CD4-positive, CD25-positive, alpha-beta regulatory T cell (primary cell): ENCODE measurements at regions not wholly inside any gene's neighbourhood (a gene's known extent, or its start where the extent isn't known, plus 50 kb on each side); places are given as distances from the start of the nearest gene placed in this dataset.

Experiments
- ATAC-seq, 2 donors: fragments of 150-1000 bp; cut with Tn5 transposase; one replicate each; pipeline ENCODE4 v1.10.0; 2021; ENCODE audit warnings: low read depth in 2 of 2, moderate number of reproducible peaks in 2 of 2, moderate library complexity in 1 of 2
- DNase-seq, 3 donors: peaks; one replicate each; pipeline versions ENCODE4 v3.0.0 to v3.0.0-alpha.2; 2012 to 2022; ENCODE audit warnings: mixed read lengths in 1 of 3
- H3K27ac ChIP-seq: one replicate; pipeline ENCODE4 v1.7.0; 2013; ENCODE audit warnings: mild to moderate bottlenecking, low read length; ENCODE audit not compliant: insufficient read depth, poor library complexity, severe bottlenecking
- H3K27me3 ChIP-seq: one replicate; pipeline ENCODE4 v1.7.0; 2013; ENCODE audit warnings: low read length; ENCODE audit not compliant: control insufficient read depth, insufficient read depth
- H3K36me3 ChIP-seq: one replicate; pipeline ENCODE4 v1.7.0; 2013; ENCODE audit warnings: mild to moderate bottlenecking, low read length, moderate library complexity; ENCODE audit not compliant: control insufficient read depth, insufficient read depth
- H3K4me1 ChIP-seq: 2 replicates; pipeline ENCODE4 v1.7.0; 2013; ENCODE audit warnings: mild to moderate bottlenecking, low read length; ENCODE audit not compliant: insufficient read depth, control insufficient read depth, poor library complexity, severe bottlenecking
- H3K4me3 ChIP-seq: one replicate; pipeline ENCODE4 v1.7.0; 2013; ENCODE audit warnings: low read depth, mild to moderate bottlenecking, low read length, moderate library complexity
- H3K9me3 ChIP-seq, 2 experiments: 1 replicate in 1 of 2; 2 replicates in 1 of 2; pipeline ENCODE4 v1.7.0; 2013; ENCODE audit warnings: low read length in 2 of 2, mild to moderate bottlenecking in 1 of 2, moderate library complexity in 1 of 2; ENCODE audit not compliant: control insufficient read depth in 2 of 2
- H3K27ac Mint-ChIP-seq, 3 donors: one replicate each; pipeline ENCODE4 v1.8.0; 2020 to 2022; ENCODE audit warnings: mild to moderate bottlenecking in 3 of 3, mixed read lengths in 3 of 3, moderate library complexity in 2 of 3
- H3K27me3 Mint-ChIP-seq: one replicate; pipeline ENCODE4 v1.8.0; 2022; ENCODE audit warnings: mild to moderate bottlenecking, mixed read lengths
- H3K36me3 Mint-ChIP-seq: one replicate; pipeline ENCODE4 v1.8.0; 2020; ENCODE audit warnings: mixed read lengths
- H3K4me1 Mint-ChIP-seq, 4 donors: one replicate each; pipeline ENCODE4 v1.8.0; 2020 to 2022; ENCODE audit warnings: mixed read lengths in 4 of 4, mild to moderate bottlenecking in 1 of 4
- H3K4me3 Mint-ChIP-seq, 4 donors: one replicate each; pipeline ENCODE4 v1.8.0; 2020 to 2022; ENCODE audit warnings: mild to moderate bottlenecking in 4 of 4, mixed read lengths in 4 of 4, moderate library complexity in 3 of 4
- H3K9me3 Mint-ChIP-seq, 7 donors: one replicate each; pipeline ENCODE4 v1.8.0; 2020 to 2022; ENCODE audit warnings: mixed read lengths in 7 of 7, mild to moderate bottlenecking in 3 of 7, moderate library complexity in 2 of 7

DNA sequence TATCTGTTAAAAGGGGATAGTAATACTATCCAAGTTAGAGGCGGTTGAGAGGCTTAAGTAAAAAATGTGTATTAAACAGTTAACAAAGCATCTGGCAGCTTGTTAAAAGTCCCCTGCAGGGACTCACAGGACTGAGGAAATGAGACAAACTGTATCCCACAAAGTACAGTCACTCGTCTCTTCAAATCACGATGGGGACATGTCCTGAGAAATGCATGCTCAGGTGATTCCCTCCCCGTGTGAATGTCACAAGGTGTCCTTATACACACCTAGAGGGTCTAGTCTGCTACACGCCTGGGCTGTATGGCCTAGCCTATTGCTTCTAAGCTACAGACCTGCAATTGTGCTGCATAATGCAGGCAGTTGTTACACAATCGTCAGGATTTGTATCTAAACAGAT, 237.0 kb downstream of the IRX2 start:
- ATAC-seq (no peak), DNase-seq (no peak)
- Histone ChIP-seq H3K9me3 (no peaks in the 10 kb centered on the region), H3K4me1 (no peaks in the 10 kb centered on the region), H3K36me3 (no peaks in the 10 kb centered on the region), H3K27ac (no peak overlapping the region), H3K4me3 (no peak overlapping the region), H3K27me3 (no peaks in the 10 kb centered on the region)
- Mint-ChIP-seq H3K9me3 (peaks cover 0 to 2% (median 0%) of the 10 kb centered on the region in 7 donors), H3K4me1 (no peaks in the 10 kb centered on the region), H3K27ac (no peak overlapping the region), H3K4me3 (no peak overlapping the region), H3K36me3 (no peaks in the 10 kb centered on the region), H3K27me3 (no peaks in the 10 kb centered on the region)

DNA sequence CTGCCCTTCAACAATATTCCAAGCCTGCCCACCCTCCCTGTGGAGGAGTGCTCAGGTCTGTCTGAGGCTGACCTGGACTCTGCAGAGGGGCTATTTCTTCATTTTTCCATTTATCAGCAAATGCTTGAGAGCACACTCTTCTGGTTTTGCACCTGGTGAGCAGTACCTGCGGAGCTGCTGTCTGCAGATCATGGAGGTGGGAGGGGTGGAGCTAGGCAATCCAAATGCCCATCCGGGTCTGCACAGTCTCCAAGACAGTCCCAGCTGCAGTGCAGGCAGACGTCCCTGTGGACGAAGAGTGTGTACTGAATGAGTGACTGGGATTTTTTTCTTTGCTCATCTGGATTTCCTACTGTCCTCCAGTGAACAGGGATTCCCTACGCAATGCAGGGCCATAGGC, 239.8 kb downstream of the IRX2 start:
- ATAC-seq (no peak), DNase-seq (no peak)
- H3K4me1 Mint-ChIP-seq = no peaks in the 10 kb centered on the region
- no peaks in the 10 kb centered on the region for H3K9me3 ChIP-seq
- no peaks in the 10 kb centered on the region for H3K27me3 Mint-ChIP-seq
- no peaks in the 10 kb centered on the region for H3K27me3 ChIP-seq
- no peak overlapping the region for H3K4me3 Mint-ChIP-seq
- H3K27ac ChIP-seq = no peak overlapping the region
- H3K4me1 ChIP-seq = no peaks in the 10 kb centered on the region
- H3K4me3 ChIP-seq = no peak overlapping the region
- no peaks in the 10 kb centered on the region for H3K36me3 Mint-ChIP-seq
- H3K27ac Mint-ChIP-seq = no peak overlapping the region
- H3K36me3 ChIP-seq = no peaks in the 10 kb centered on the region
- peaks cover 0 to 2% (median 0%) of the 10 kb centered on the region in 7 donors for H3K9me3 Mint-ChIP-seq

DNA sequence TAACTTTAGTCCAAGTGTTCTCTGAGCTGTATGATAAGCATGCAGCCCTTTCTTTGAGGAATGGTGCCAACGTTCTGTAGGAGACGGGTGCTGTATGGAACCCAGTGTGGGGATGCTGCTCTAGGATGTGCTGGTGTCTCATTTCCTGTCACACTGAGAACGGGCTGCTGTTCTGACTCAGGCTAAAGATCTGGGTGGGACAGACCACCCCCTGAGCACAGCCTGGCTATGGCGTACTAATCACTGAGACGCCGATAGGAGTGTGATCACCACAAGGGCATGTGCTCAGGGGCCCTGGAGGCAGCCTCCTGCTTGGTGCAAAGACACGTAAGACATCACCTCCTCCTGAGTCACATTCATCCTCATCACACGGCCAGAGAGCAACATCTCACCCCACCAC, 240.4 kb downstream of the IRX2 start:
- ATAC-seq = no peak
- Histone ChIP-seq H3K27ac (no peak overlapping the region), H3K9me3 (no peaks in the 10 kb centered on the region), H3K4me3 (no peak overlapping the region), H3K36me3 (no peaks in the 10 kb centered on the region), H3K27me3 (no peaks in the 10 kb centered on the region), H3K4me1 (no peaks in the 10 kb centered on the region)
- H3K36me3 Mint-ChIP-seq = no peaks in the 10 kb centered on the region
- peaks cover 0 to 2% (median 0%) of the 10 kb centered on the region in 7 donors for H3K9me3 Mint-ChIP-seq
- peak overlapping the region in 1 of 3 donors; percentile 42 for H3K27ac Mint-ChIP-seq
- H3K4me1 Mint-ChIP-seq = no peaks in the 10 kb centered on the region
- no peak overlapping the region for H3K4me3 Mint-ChIP-seq
- DNase-seq = no peak
- H3K27me3 Mint-ChIP-seq = no peaks in the 10 kb centered on the region

DNA sequence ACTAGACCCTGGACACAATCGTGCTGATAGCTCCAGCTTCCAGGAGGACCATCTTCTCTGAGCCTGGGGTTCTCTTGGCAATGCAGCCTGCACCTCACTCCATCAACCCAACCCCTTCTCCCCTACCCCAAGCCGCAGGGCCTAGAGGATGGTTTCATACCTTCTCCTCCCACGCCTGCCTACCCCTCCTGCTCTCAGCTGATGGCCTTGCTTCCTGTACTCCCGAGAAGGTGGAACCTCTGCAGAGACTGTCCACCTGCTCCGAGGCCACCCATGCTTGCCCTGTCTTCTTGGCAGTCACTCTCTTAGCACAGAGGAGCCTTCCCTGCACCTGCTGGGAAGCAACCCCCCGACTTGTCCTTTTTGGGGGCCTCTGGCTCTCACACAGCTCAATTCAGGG, 241.9 kb downstream of the IRX2 start:
- DNase-seq (no peak), ATAC-seq (no peak)
- Histone ChIP-seq H3K4me1 (no peaks in the 10 kb centered on the region), H3K27me3 (no peaks in the 10 kb centered on the region), H3K27ac (no peak overlapping the region), H3K9me3 (no peaks in the 10 kb centered on the region), H3K4me3 (no peak overlapping the region), H3K36me3 (no peaks in the 10 kb centered on the region)
- no peaks in the 10 kb centered on the region for H3K27me3 Mint-ChIP-seq
- H3K36me3 Mint-ChIP-seq = no peaks in the 10 kb centered on the region
- no peaks in the 10 kb centered on the region for H3K4me1 Mint-ChIP-seq
- H3K27ac Mint-ChIP-seq = no peak overlapping the region
- peaks cover 0 to 10% (median 0%) of the 10 kb centered on the region in 7 donors for H3K9me3 Mint-ChIP-seq
- no peak overlapping the region for H3K4me3 Mint-ChIP-seq

DNA sequence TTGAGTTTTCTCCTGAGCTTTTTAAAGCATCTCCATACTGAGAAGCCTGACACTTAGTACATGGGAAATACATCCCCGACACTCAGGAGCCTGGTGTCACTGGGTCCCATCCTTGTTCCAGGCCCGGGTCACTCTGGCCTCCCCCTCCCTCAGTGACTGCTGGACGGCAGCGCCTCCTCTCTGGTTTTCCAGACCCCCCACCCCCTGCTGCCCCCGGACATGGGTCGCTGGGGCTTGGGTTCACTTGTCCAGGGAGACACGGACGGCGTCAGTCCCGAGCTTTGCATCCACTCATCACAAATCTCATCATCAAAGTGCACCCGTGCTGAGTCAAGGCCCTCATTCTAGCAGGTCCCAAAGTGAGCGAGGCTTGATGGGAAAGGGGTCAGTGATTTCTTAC, 243.0 kb downstream of the IRX2 start:
- DNase-seq (no peak), ATAC-seq (no peak)
- H3K4me1 ChIP-seq = no peaks in the 10 kb centered on the region
- no peaks in the 10 kb centered on the region for H3K36me3 ChIP-seq
- Mint-ChIP-seq H3K4me3 (no peak overlapping the region), H3K9me3 (peaks cover 0 to 13% (median 0%) of the 10 kb centered on the region in 7 donors), H3K4me1 (no peaks in the 10 kb centered on the region), H3K36me3 (no peaks in the 10 kb centered on the region), H3K27ac (no peak overlapping the region), H3K27me3 (no peaks in the 10 kb centered on the region)
- no peaks in the 10 kb centered on the region for H3K27me3 ChIP-seq
- no peak overlapping the region for H3K27ac ChIP-seq
- no peak overlapping the region for H3K4me3 ChIP-seq
- H3K9me3 ChIP-seq = peaks cover 0 to 2% of the 10 kb centered on the region in 2 experiments

DNA sequence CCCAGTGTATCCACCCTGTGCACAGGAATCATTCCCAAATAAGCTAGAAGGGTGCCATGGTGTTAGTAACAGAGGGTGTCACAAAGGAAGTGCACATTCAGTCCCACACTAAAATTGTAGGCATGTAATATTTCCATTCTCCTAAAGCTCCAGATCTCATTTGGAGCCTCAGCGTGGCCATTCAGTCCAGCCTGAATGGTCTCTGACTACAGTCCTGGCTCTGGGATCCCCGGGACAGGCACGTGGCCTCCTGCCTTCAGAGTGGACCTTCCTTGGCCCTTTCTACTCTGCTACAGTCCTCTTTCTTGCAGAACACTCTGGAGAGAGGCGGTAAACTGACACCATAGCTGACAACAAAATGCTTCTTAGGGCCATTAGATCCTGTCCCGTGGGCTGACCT, 243.9 kb downstream of the IRX2 start:
- Histone ChIP-seq H3K27me3 (no peaks in the 10 kb centered on the region), H3K9me3 (peaks cover 0 to 2% of the 10 kb centered on the region in 2 experiments), H3K27ac (no peak overlapping the region), H3K4me3 (no peak overlapping the region), H3K4me1 (no peaks in the 10 kb centered on the region), H3K36me3 (no peaks in the 10 kb centered on the region)
- Mint-ChIP-seq H3K4me3 (no peak overlapping the region), H3K9me3 (peaks cover 0 to 13% (median 0%) of the 10 kb centered on the region in 7 donors), H3K27ac (no peak overlapping the region), H3K36me3 (no peaks in the 10 kb centered on the region), H3K4me1 (no peaks in the 10 kb centered on the region), H3K27me3 (no peaks in the 10 kb centered on the region)
- no peak for DNase-seq
- no peak for ATAC-seq

DNA sequence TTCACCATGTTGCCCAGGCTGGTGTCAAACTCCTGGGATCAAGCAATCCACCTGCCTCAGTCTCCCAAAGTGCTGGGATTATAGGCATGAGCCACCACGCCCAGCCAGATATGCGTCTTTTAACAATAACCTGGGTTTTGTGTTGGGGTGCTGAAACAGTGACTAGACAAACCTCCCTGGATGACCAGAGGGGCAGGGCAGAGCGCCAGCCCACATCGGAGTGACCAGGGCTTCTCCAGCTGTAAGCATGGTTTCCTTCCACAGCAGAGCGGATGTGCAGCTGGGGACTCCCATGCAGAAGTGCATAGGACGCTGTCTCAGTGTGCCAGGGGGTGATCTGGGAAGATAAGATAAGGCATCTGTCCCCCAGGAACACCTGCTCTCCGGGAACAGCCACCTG, 244.9 kb downstream of the IRX2 start:
- H3K4me3 ChIP-seq = no peak overlapping the region
- H3K27ac Mint-ChIP-seq = no peak overlapping the region

DNA sequence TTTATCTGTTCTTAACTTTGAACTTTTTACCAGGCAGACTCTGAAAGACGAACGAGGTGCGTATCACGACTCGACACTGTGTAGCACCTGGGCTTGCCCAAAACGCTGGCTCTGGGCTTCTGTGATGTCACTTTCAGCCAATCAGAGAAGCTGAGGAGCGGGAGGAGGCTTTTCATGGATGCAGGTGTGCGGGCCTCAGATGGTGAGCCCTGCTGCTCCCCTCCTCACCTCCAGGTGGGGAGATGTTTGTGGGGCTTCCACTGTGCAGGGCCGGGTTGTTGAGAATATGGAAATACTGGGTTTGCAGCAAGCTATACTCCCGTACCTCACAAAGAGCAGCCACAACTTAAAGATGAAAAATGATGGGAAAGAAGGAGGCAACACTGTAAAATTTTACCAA, 246.3 kb downstream of the IRX2 start:
- Histone ChIP-seq H3K4me1 (no peaks in the 10 kb centered on the region), H3K27ac (no peak overlapping the region), H3K36me3 (no peaks in the 10 kb centered on the region), H3K27me3 (no peaks in the 10 kb centered on the region), H3K4me3 (no peak overlapping the region), H3K9me3 (peaks cover 0 to 2% of the 10 kb centered on the region in 2 experiments)
- H3K4me1 Mint-ChIP-seq = no peaks in the 10 kb centered on the region
- ATAC-seq (no peak), DNase-seq (no peak)
- peaks cover 0 to 13% (median 2%) of the 10 kb centered on the region in 7 donors for H3K9me3 Mint-ChIP-seq
- no peaks in the 10 kb centered on the region for H3K27me3 Mint-ChIP-seq
- H3K27ac Mint-ChIP-seq = no peak overlapping the region
- H3K36me3 Mint-ChIP-seq = no peaks in the 10 kb centered on the region
- no peak overlapping the region for H3K4me3 Mint-ChIP-seq

More for the DNA sequence above, 244.9 kb downstream of the IRX2 start:
- Mint-ChIP-seq H3K4me1 (no peaks in the 10 kb centered on the region), H3K36me3 (no peaks in the 10 kb centered on the region), H3K4me3 (no peak overlapping the region), H3K9me3 (peaks cover 0 to 13% (median 0%) of the 10 kb centered on the region in 7 donors), H3K27me3 (no peaks in the 10 kb centered on the region)
- H3K9me3 ChIP-seq = peaks cover 0 to 2% of the 10 kb centered on the region in 2 experiments
- no peak overlapping the region for H3K27ac ChIP-seq
- no peaks in the 10 kb centered on the region for H3K27me3 ChIP-seq
- DNase-seq = no peak
- ATAC-seq = no peak
- H3K4me1 ChIP-seq = no peaks in the 10 kb centered on the region
- no peaks in the 10 kb centered on the region for H3K36me3 ChIP-seq
